OCI-LY1 (cell line): ENCODE measurements at regions not wholly inside any gene's neighbourhood (a gene's known extent, or its start where the extent isn't known, plus 50 kb on each side); places are given as distances from the start of the nearest gene placed in this dataset.

Experiments
- H2AFZ ChIP-seq: fragments of 200-600 bp; sonication (generic), shearing (Covaris generic); 2 replicates; pipeline ENCODE4 v1.6.0; 2014; ENCODE audit warnings: antibody characterized with exemption, mild to moderate bottlenecking, low read length
- H3F3A ChIP-seq: fragments of 200-600 bp; sonication (generic), shearing (Covaris generic); 2 replicates; pipeline ENCODE4 v1.6.0; 2014; ENCODE audit warnings: mild to moderate bottlenecking, antibody characterized with exemption, low read length, moderate library complexity; ENCODE audit not compliant: insufficient read depth
- H3K27ac ChIP-seq: fragments of 200-600 bp; sonication (generic); 2 replicates; pipeline ENCODE4 v1.5.1; 2014; ENCODE audit warnings: low read length, mixed run types, mild to moderate bottlenecking, low read depth; ENCODE audit not compliant: poor library complexity, severe bottlenecking
- H3K27me3 ChIP-seq: fragments of 200-600 bp; sonication (generic); 2 replicates; pipeline ENCODE4 v1.6.0; 2014; ENCODE audit warnings: antibody characterized with exemption, mild to moderate bottlenecking, low read length, moderate library complexity; ENCODE audit not compliant: insufficient read depth
- H3K36me3 ChIP-seq: fragments of 200-600 bp; sonication (generic); 2 replicates; pipeline ENCODE4 v1.6.1; 2014; ENCODE audit warnings: mild to moderate bottlenecking, antibody characterized with exemption, low read length, moderate library complexity, mixed read lengths; ENCODE audit not compliant: insufficient read depth
- H3K4me1 ChIP-seq: fragments of 200-600 bp; sonication (generic); 2 replicates; pipeline ENCODE4 v1.5.1; 2014; ENCODE audit warnings: mild to moderate bottlenecking, low read length, moderate library complexity; ENCODE audit not compliant: insufficient read depth, severe bottlenecking
- H3K4me2 ChIP-seq: fragments of 200-600 bp; sonication (generic), shearing (Covaris generic); 2 replicates; pipeline ENCODE4 v1.6.1; 2014; ENCODE audit warnings: low read length
- H3K4me3 ChIP-seq: fragments of 200-600 bp; sonication (generic); 2 replicates; pipeline ENCODE4 v1.5.1; 2014; ENCODE audit warnings: low read length, low read depth, mild to moderate bottlenecking, mixed read lengths; ENCODE audit not compliant: poor library complexity, severe bottlenecking
- H3K79me2 ChIP-seq: fragments of 200-600 bp; shearing (Covaris generic); 2 replicates; pipeline ENCODE4 v1.6.1; 2016; ENCODE audit warnings: mixed run types, low read length, mixed read lengths; ENCODE audit not compliant: insufficient read depth
- H3K9ac ChIP-seq: fragments of 200-600 bp; sonication (generic), shearing (Covaris generic); 2 replicates; pipeline ENCODE4 v1.6.1; 2014; ENCODE audit warnings: mild to moderate bottlenecking, low read length, mixed read lengths
- H3K9me2 ChIP-seq: fragments of 200-600 bp; sonication (generic), shearing (Covaris generic); 2 replicates; pipeline ENCODE4 v1.6.1; 2014; ENCODE audit warnings: low read depth, mild to moderate bottlenecking, low read length, mixed read lengths
- H3K9me3 ChIP-seq: fragments of 200-600 bp; shearing (Covaris generic); 2 replicates; pipeline ENCODE4 v1.6.1; 2014; ENCODE audit warnings: low read length, mixed read lengths
- H4K20me1 ChIP-seq: fragments of 200-600 bp; sonication (generic), shearing (Covaris generic); 2 replicates; pipeline ENCODE4 v1.6.0; 2016; ENCODE audit warnings: mild to moderate bottlenecking, low read length; ENCODE audit not compliant: insufficient read depth
- CTCF ChIP-seq: fragments of 200-600 bp; sonication (generic), shearing (Covaris generic); IDR thresholded peaks from 2 replicates; pipeline ENCODE4 v1.5.1; 2017; ENCODE audit warnings: mild to moderate bottlenecking, antibody characterized with exemption, low read length, moderate library complexity, mixed read lengths
- EZH2 ChIP-seq: fragments of 200-600 bp; sonication (generic), shearing (Covaris generic); IDR thresholded peaks from 2 replicates; pipeline ENCODE4 v1.8.0; 2017; ENCODE audit warnings: borderline replicate concordance, mixed run types, mild to moderate bottlenecking, antibody characterized with exemption, low read length, moderate library complexity, mixed read lengths

- TF ChIP-seq CTCF (no peak), EZH2 (no peak)
- Histone ChIP-seq H3K27ac (no peak overlapping the region), H3K9me2 (no peaks in the 10 kb centered on the region), H3K9ac (no peak overlapping the region), H2AFZ (no peak overlapping the region), H3K4me1 (no peaks in the 10 kb centered on the region), H3K79me2 (no peaks in the 10 kb centered on the region), H3K9me3 (no peaks in the 10 kb centered on the region), H3K4me2 (no peak overlapping the region), H3F3A (no peaks in the 10 kb centered on the region), H3K4me3 (no peak overlapping the region), H3K27me3 (no peaks in the 10 kb centered on the region), H4K20me1 (no peaks in the 10 kb centered on the region), H3K36me3 (no peaks in the 10 kb centered on the region)
Measured at GRCh38 chr4:156085100-156085499, 131.4 kb upstream of the CTSO start.

GRCh38 chr4:156084373-156084772 lies 130.7 kb upstream of the CTSO start:
- Histone ChIP-seq H3K4me3 (no peak overlapping the region), H3K4me1 (no peaks in the 10 kb centered on the region), H2AFZ (no peak overlapping the region), H3K9me2 (no peaks in the 10 kb centered on the region), H3K9me3 (no peaks in the 10 kb centered on the region), H3F3A (no peaks in the 10 kb centered on the region), H3K27me3 (no peaks in the 10 kb centered on the region), H3K9ac (no peak overlapping the region), H3K79me2 (no peaks in the 10 kb centered on the region; the same call in 1 of the 2 replicates), H4K20me1 (no peaks in the 10 kb centered on the region), H3K27ac (no peak overlapping the region), H3K36me3 (no peaks in the 10 kb centered on the region), H3K4me2 (no peak overlapping the region)
- TF ChIP-seq EZH2 (no peak), CTCF (no peak)

- no peak overlapping the region for H3K9ac ChIP-seq
- H4K20me1 ChIP-seq, result no peaks in the 10 kb centered on the region
- H3F3A ChIP-seq, result no peaks in the 10 kb centered on the region
- H3K9me3 ChIP-seq, result peaks cover 8% of the 10 kb centered on the region; the same call in 1 of the 2 replicates
- H3K27ac ChIP-seq, result no peak overlapping the region
- no peaks in the 10 kb centered on the region for H3K27me3 ChIP-seq
- no peak overlapping the region for H3K4me2 ChIP-seq
- H3K4me1 ChIP-seq, result no peaks in the 10 kb centered on the region
- TF ChIP-seq CTCF (no peak), EZH2 (no peak)
- H3K36me3 ChIP-seq, result no peaks in the 10 kb centered on the region
- H3K9me2 ChIP-seq, result no peaks in the 10 kb centered on the region; the same call in 1 of the 2 replicates
- H2AFZ ChIP-seq, result no peak overlapping the region
- H3K79me2 ChIP-seq, result no peaks in the 10 kb centered on the region
- no peak overlapping the region for H3K4me3 ChIP-seq
Measured at GRCh38 chr4:156073976-156074375, 120.3 kb upstream of the CTSO start.
